GM13976 (cell line): ENCODE measurements at regions not wholly inside any gene's neighbourhood (a gene's known extent, or its start where the extent isn't known, plus 50 kb on each side); places are given as distances from the start of the nearest gene placed in this dataset.

ENCODE experiments used
- DNase-seq: peaks from one replicate; pipeline ENCODE4 v3.0.0; 2012; ENCODE audit warnings: low spot score
- in situ Hi-C: fragments of 300-500 bp; cut with MboI; formaldehyde crosslinking; loops from one replicate; pipeline ENCODE4 v1.12.0; 2022; ENCODE audit warnings: low sequenced_read_pairs, mixed read lengths, inconsistent platforms; ENCODE audit not compliant: unreplicated experiment
- TF ChIP-seq, protein P1 (sequence below): IDR thresholded peaks from 2 replicates; pipeline ENCODE4 v1.5.1; 2012; ENCODE audit warnings: borderline replicate concordance, mild to moderate bottlenecking; ENCODE audit not compliant: insufficient read depth; ENCODE audit errors: extremely low read depth, missing control alignments, control extremely low read depth

DNA sequence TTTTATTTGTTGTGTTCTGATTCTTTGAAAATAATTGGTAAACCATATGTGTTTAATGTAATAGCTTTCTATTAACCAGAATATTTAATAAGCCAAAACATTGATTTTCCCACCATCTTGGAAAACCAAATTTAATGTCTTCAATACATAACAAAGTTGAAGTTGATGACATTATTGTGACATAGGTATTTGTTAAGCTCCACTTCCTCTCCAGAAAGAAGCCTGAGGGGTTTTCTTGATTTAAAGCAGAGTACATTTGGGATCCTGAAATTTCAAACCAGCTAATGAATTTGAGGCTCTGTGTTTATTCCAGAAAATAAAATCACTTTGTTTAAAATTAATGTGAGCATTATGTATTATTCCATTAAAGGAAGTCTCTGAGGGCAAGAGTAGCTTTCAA is 106.3 kb downstream of the PERP start:
- in situ Hi-C loops = loop anchor here (10.0 kb wide), 1 partner anchor 114 kb away; no protein-coding TSS in a partner anchor
- TF ChIP-seq, protein P1, sequence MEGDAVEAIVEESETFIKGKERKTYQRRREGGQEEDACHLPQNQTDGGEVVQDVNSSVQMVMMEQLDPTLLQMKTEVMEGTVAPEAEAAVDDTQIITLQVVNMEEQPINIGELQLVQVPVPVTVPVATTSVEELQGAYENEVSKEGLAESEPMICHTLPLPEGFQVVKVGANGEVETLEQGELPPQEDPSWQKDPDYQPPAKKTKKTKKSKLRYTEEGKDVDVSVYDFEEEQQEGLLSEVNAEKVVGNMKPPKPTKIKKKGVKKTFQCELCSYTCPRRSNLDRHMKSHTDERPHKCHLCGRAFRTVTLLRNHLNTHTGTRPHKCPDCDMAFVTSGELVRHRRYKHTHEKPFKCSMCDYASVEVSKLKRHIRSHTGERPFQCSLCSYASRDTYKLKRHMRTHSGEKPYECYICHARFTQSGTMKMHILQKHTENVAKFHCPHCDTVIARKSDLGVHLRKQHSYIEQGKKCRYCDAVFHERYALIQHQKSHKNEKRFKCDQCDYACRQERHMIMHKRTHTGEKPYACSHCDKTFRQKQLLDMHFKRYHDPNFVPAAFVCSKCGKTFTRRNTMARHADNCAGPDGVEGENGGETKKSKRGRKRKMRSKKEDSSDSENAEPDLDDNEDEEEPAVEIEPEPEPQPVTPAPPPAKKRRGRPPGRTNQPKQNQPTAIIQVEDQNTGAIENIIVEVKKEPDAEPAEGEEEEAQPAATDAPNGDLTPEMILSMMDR = no peak
- no peak for DNase-seq

DNA sequence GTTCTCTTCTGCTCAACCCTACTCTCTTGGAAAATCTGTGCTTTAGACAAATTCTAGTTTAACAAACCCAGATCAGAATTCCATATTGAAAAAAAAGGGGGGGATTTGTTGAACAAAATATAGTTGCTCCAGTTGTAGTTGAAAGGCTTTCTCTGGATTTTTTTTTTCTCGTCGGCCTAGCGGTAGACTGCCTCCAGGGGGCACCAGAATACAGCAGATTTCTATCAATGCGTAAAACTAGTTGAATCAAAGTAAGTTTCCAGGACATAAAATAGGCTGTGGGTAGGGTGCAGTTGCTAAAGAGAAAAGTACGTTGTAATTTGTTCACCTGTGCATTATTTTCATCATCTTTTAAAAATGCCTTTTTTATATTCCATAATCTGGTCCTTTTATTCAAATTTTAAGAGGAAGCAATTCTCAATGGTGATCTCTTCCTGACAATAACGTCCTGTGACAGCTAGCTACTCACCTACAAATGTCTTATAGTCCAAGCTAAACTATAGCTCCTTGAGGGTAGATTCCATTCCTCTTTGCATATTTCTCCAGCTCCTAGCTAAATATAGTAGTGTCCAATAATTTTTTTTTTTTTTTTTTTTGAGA is 105.4 kb downstream of the PERP start:
- in situ Hi-C loops = loop anchor here (10.0 kb wide), 1 partner anchor 113 kb away; no protein-coding TSS in a partner anchor

DNA sequence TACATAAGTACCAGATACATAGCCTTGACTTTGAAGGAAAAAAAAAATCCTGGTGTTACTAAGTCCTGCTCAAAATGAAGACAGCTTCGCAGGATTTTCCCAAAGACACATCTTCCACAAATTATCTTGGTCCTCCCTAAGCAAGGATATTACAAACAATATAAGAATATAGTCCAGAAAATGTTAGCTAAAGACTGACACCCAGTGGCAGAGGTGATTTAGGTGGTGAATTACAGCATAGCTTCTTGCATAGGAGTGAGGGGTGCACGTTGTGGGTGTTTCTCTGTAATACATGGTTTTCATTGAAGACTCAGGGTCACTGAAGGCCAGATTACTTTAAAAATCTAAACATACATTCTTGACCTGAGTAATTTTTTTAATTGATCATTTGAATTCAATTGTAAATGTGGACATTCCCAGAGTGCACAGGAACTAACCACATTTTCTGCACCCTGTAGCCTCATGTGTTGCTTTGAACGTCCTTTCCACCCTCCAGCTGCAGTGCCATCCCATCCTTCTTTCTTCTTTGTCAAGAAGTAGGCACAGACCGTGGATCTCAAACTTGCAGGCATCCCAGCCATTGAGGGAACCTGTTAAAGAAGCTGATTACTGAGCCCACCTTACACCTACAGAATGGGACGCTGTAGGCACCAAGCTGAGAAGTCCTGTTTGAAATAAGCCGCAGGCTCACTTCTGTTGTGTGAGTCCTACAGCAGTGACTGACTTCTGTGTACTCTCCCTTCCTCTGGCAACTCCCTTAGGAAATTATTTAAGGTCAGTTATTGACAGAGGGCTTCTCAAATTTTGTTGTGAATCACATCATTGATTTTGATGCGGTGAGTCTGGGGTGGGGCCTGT is 102.6 kb downstream of the PERP start:
- in situ Hi-C loops = loop anchor here (10.0 kb wide), 1 partner anchor 110 kb away; no protein-coding TSS in a partner anchor
- TF ChIP-seq, protein P1 = peak; percentile 54
- peak; percentile 46 for DNase-seq

More for the DNA sequence above, 105.4 kb downstream of the PERP start:
- DNase-seq = peak; percentile 65
- TF ChIP-seq, protein P1 = peak; percentile 79

DNA sequence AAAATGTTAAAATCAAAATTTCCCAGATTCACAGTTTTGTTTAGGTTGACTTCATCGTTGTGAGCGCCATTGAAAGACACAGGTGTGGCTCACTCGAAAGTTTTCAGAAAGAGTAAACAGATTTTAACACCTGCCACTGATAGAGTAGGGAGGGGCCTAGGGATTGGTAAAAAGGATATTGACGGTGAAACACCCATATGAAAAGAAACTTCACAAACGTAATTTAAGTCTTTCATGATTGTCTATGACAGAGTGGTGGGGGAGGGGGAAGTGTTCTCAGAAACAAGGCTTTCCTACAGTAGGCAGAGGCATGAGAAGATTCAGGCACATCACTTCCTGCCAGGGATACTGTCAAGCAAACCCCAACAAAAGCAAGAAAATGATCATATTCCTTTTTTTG is 101.4 kb downstream of the PERP start:
- in situ Hi-C loops = loop anchor here (10.0 kb wide), 1 partner anchor 109 kb away; no protein-coding TSS in a partner anchor
- no peak for DNase-seq
- TF ChIP-seq, protein P1 = no peak

DNA sequence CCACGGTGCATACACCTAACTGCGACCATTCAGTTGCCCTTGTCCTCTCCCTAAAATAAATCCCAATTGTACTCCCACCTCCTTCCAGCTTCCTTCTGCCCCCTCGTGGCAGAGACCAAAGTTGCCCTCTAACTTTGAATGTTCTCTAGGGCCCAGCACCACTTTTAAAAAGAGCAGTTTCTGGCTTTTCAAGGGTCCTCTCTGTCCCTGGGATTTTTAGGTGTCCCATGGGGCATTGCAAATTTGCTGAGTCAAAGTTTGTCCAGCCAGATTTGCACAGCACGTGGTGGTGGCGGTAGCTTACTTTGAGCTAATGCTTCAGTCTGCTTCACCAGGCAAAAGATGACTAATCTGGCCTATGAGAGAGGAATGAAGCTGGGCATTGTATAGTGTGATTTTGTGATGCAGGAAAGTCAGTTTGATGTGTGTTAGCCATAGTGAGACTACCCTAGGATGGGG is 100.2 kb downstream of the PERP start:
- peak; percentile 56 for DNase-seq
- in situ Hi-C loops = loop anchor here (10.0 kb wide), 1 partner anchor 108 kb away; no protein-coding TSS in a partner anchor
- TF ChIP-seq, protein P1 = peak; percentile 72

DNA sequence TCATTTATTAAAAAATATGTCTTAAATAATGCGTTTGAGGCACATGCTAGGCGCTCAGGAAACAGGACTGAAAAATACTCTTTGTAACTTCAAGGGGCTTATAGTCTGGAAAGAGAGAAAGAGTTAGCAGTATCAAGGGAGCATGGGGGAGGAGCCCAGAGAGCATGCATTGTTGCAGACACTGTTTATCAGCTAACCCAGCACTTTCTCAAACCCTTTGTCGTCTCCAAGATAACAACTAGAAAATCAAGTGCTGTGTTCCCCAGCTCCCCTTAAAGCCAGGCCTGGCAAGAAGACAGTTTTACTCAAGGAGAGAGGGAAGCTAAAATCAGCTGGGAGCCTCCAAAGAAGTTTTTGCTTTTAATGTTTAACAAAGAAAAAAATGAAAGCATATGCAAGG is 98.4 kb downstream of the PERP start:
- DNase-seq = no peak
- in situ Hi-C loops = loop anchor here (10.0 kb wide), 1 partner anchor 106 kb away; no protein-coding TSS in a partner anchor
- TF ChIP-seq, protein P1 = no peak
